GM18907 (cell line): ENCODE measurements at regions not wholly inside any gene's neighbourhood (a gene's known extent, or its start where the extent isn't known, plus 50 kb on each side); places are given as distances from the start of the nearest gene placed in this dataset.

Experiments used
- ATAC-seq: cut with Tn5 transposase; IDR thresholded peaks from one replicate; pipeline ENCODE4 v1.9.1; 2021; ENCODE audit warnings: mild to moderate bottlenecking, moderate library complexity; ENCODE audit not compliant: unreplicated experiment

DNA sequence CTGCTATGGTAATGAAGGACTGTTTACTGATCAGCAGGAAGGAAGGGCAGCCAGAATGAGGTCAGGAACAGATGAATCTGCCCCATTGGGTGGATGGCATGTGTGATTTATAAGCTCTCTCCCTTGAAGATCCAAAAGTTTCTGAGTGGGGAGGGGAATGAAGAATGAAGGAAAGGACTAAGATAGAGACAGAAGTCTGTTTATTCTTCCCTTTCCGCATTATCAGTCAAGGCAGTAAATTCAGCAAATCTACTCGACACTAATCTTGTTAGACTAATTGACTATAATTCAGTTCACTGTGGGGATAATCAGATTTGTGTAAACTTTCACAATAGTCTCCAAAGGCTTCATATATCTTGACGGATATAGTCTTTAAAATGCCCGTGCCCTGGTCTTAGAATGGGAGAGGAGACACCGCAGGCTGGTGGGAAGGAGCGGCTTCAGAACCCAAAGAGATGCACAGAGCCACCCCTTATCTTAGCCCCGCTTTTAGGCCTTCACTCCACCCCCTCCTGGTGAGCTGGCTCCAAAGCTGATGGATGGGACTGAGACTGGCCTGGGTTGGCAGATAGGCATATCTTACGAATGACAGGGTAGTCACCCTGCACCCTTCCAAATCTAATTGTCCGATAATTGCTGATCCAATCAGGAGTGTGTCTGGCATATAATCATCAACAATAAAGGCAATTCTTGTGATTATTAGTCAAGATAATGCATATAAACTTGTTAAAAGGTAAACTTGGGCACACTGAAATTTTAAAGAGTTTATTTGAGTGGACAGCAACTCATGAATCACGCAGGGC is 76.0 kb upstream of the PPM1J start:
- no peak for ATAC-seq

- ATAC-seq: no peak
Measured at GRCh38 chr1:112788561-112788960, 73.4 kb upstream of the PPM1J start.

DNA sequence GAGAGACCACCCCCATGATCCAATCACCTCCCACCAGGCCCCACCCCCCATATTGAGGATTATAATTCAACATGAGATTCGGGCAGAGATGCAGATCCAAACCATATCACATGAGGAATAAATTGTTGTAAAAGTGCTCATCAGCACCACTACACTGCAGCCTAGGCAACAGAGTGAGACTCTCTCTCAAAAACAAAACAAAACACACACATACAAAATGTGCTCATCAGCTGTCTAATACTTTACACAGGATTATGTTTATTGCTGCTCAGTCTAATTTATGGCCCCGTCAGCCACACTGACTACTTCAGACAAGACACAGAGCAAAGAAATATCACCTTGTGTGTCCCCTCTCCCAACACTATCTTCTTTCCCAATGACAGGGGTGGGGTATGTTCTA is 72.9 kb upstream of the PPM1J start:
- ATAC-seq: no peak

GRCh38 chr1:112783059-112783458 is 67.9 kb upstream of the PPM1J start:
- no peak for ATAC-seq

DNA sequence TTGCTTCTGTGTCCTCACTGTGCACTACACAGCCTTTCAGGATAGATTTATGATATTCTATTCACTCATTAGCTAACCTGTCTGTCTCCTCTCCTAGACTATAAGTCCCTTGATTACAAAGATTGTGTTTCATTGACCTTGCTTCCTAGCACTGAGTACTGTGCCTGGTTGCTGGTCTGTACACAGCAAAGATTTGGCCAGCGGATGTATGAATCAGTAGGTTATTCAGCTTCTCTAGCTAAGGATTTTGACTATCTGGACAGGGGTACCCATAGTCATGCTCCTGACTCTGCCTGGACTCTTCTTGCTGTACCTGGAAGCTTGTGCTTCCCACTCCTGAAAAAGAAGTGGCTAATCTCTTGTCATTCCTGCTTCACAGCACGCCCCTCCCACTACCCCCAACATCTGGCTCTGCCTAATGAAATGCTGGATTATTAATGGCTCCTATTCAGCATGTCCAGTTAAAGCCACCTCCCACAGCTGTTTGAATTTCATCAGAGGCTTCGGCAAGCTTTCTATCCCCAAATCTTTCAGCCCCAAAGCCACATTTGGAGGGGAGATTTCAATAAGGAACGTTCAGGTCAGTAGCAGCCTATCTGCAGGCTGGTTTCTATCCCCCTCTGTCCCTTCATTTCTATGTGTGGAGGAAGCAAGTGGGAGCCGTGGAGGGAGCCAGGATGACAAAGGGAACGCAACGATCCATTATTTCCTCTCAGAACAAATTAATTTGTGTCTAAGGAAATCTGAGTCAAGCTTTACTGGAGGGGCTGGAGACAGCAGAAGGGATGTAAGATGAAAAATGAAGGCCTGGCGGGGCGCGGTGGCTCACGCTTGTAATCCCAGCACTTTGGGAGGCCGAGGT is 64.8 kb upstream of the PPM1J start:
- ATAC-seq: no peak

GRCh38 chr1:112778137-112778536 is 63.0 kb upstream of the PPM1J start:
- ATAC-seq: no peak

GRCh38 chr1:112776688-112777087 is 61.6 kb upstream of the PPM1J start:
- no peak for ATAC-seq

- no peak for ATAC-seq
Measured at GRCh38 chr1:112772781-112773180, 57.6 kb upstream of the PPM1J start.

DNA sequence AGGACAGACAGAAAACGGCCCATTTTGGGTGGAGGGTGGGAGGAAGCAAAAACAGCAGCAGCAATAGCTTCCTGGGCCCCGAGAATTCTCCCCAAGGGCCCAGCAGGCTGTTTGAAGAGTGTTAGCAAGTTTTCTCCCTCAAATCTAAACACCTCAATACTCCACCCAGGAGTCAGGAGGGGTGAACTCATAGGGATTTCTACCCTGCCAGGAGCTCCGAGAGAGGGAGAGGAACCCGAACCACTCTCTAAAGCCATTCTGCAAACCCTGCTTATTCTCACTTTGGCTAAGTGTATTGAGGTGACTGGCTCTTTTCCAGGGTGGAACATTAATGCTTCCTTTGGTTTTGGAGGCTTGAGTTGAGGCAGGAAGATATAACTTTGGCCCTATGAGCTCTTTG is 55.6 kb upstream of the PPM1J start:
- ATAC-seq: peak; percentile 5

DNA sequence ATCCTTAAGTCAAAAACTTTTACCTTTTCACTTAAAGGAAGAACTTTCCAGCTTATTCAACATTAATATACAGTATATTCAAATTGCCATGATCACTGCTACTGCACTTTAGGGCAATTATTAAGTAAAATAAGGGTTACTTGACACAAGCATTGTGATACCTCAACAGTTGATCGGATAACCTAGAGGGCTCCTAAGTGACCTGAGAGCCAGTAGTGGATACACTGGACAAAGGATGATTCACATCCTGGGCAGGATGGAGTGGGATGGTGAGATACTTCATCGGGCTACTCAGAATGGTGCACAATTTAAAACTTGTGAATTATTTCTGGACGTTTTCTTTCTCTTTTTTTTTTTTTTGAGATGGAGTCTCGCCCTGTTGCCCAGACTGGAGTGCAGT is 54.5 kb upstream of the PPM1J start:
- ATAC-seq: no peak

GRCh38 chr1:112767646-112768045 is 52.5 kb upstream of the PPM1J start:
- no peak for ATAC-seq
